ENCODE measurements at regions not wholly inside any gene's neighbourhood (a gene's known extent, or its start where the extent isn't known, plus 50 kb on each side); places are given as distances from the start of the nearest gene placed in this dataset.

DNA sequence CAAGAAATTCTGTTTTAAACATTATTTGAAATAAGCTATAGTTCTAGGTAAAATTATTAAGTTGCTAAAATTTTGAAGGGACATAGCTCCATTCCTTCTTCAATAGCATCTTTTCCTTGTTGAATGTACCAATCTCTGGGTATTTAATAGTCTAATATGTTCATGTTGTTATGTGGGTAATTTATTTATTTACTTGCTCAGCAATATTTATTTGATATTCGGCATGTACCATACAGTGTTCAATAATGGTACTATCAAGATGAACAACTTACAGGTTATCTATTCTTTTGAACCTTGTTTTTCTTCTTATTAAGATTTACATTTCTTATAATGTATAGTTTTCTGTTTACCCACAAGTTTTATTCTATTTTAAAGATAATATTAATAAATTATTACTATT lies 1616.8 kb upstream of the PIK3C3 start:
- no peak for TF ChIP-seq CTCF (IDR thresholded peaks at IDR 0.05)
- no peak for TF ChIP-seq POLR2A (IDR thresholded peaks at IDR 0.05)
